HCT116 (cell line): ENCODE measurements at regions not wholly inside any gene's neighbourhood (a gene's known extent, or its start where the extent isn't known, plus 50 kb on each side); places are given as distances from the start of the nearest gene placed in this dataset.

ENCODE experiments used
- ATAC-seq: fragments of 200-7000 bp; cut with Tn5 transposase; 2 replicates; pipeline ENCODE4 v1.9.1; 2020; ENCODE audit warnings: mild to moderate bottlenecking, moderate library complexity
- BruUV-seq: library from RNA; stranded (reverse); fragments of 400-500 nt; replicated peaks from 2 replicates; lab custom pipeline; 2021; lab: Mats Ljungman, UMichigan
- CTCF ChIA-PET: fragments of 300-600 bp; sonication (Branson Sonifier 250); formaldehyde crosslinking; loops from one replicate; lab custom pipeline; 2021; ENCODE audit warnings: antibody characterized with exemption; lab: Charles Lee
- POLR2A ChIA-PET: fragments of 300-600, 350-600 bp; sonication (Branson Sonifier 250); formaldehyde crosslinking; loops from one replicate; lab custom pipeline; 2021; ENCODE audit warnings: antibody characterized with exemption; lab: Charles Lee
- RAD21 ChIA-PET, 2 experiments: fragments of 300-600 bp; sonication (Branson Sonifier 250); formaldehyde crosslinking; loops; one replicate each; lab custom pipeline; 2023; ENCODE audit warnings: low total read pairs in 2 of 2; ENCODE audit not compliant: uncharacterized antibody in 2 of 2, unreplicated experiment in 2 of 2, low non-redundant PET in 1 of 2; lab: Charles Lee
- DNase-seq: peaks from one replicate; pipeline ENCODE4 v3.0.0-alpha.2; 2010; ENCODE audit warnings: low read depth, low spot score
- H2AFZ ChIP-seq: fragments of 200-600 bp; shearing (Covaris generic), sonication (generic); 2 replicates; pipeline ENCODE4 v1.6.1; 2017; ENCODE audit warnings: low read depth, mixed run types, mixed read lengths, antibody characterized with exemption, low read length; ENCODE audit not compliant: poor library complexity, severe bottlenecking
- H3K27ac ChIP-seq: 2 replicates; pipeline ENCODE4 v1.5.1; 2012; ENCODE audit warnings: low read depth, low read length
- H3K27me3 ChIP-seq: fragments of 200-600 bp; sonication (generic); 2 replicates; pipeline ENCODE4 v1.6.1; 2016; ENCODE audit warnings: mixed run types, low read length, mixed read lengths; ENCODE audit not compliant: insufficient read depth
- H3K36me3 ChIP-seq, 2 experiments: fragments of 200-500 bp in 1 of 2; fragments of 200-600 bp in 1 of 2; sonication (Bioruptor generic) in 1 of 2; sonication (generic) in 1 of 2; 2 replicates each; pipeline versions ENCODE4 v1.5.1 to v1.6.1; 2014 to 2016; ENCODE audit warnings: low read length in 2 of 2, inconsistent platforms in 1 of 2, mixed read lengths in 1 of 2, mixed run types in 1 of 2; ENCODE audit not compliant: insufficient read depth in 2 of 2, control insufficient read depth in 1 of 2
- H3K4me1 ChIP-seq, 2 experiments: fragments of 200-600 bp in 1 of 2; sonication (generic) in 1 of 2; 2 replicates each; pipeline versions ENCODE4 v1.5.1 to v1.6.1; 2012 to 2017; ENCODE audit warnings: low read length in 2 of 2, inconsistent platforms in 1 of 2, mild to moderate bottlenecking in 1 of 2, mixed read lengths in 1 of 2, mixed run types in 1 of 2, moderate library complexity in 1 of 2; ENCODE audit not compliant: insufficient read depth in 2 of 2, control insufficient read depth in 1 of 2
- H3K4me2 ChIP-seq: fragments of 200-600 bp; sonication (generic); 2 replicates; pipeline ENCODE4 v1.6.1; 2017; ENCODE audit warnings: mixed run types, low read length, mixed read lengths
- H3K4me3 ChIP-seq, 2 experiments: fragments of 200-600 bp in 1 of 2; sonication (generic) in 1 of 2; replicated peaks in 1 of 2; 2 replicates each; pipeline ENCODE4 v1.5.1; 2011 to 2016; ENCODE audit warnings: low read length in 2 of 2, control low read depth in 1 of 2, low read depth in 1 of 2, mild to moderate bottlenecking in 1 of 2, mixed read lengths in 1 of 2, mixed run types in 1 of 2
- H3K79me2 ChIP-seq: fragments of 200-600 bp; sonication (generic); 2 replicates; pipeline ENCODE4 v1.6.1; 2017; ENCODE audit warnings: mild to moderate bottlenecking, mixed run types, low read length, moderate library complexity, mixed read lengths; ENCODE audit not compliant: insufficient read depth
- H3K9ac ChIP-seq: fragments of 200-600 bp; sonication (generic); 2 replicates; pipeline ENCODE4 v1.6.1; 2016; ENCODE audit warnings: low read length, mixed read lengths
- H3K9me2 ChIP-seq: fragments of 200-600 bp; sonication (generic), shearing (Covaris generic); 2 replicates; pipeline ENCODE4 v1.6.1; 2017; ENCODE audit warnings: mixed run types, mild to moderate bottlenecking, moderate library complexity; ENCODE audit not compliant: insufficient read depth
- H3K9me3 ChIP-seq, 2 experiments: fragments of 200-500 bp in 1 of 2; fragments of 200-600 bp in 1 of 2; sonication (Bioruptor generic) in 1 of 2; sonication (generic) in 1 of 2; 2 replicates each; pipeline ENCODE4 v1.6.1; 2014 to 2017; ENCODE audit warnings: low read length in 2 of 2, mixed read lengths in 2 of 2, inconsistent platforms in 1 of 2, low read depth in 1 of 2, mild to moderate bottlenecking in 1 of 2, mixed run types in 1 of 2, moderate library complexity in 1 of 2; ENCODE audit not compliant: control insufficient read depth in 1 of 2, insufficient read depth in 1 of 2
- H4K20me1 ChIP-seq: fragments of 200-600 bp; sonication (generic), shearing (Covaris generic); 2 replicates; pipeline ENCODE4 v1.6.1; 2017; ENCODE audit warnings: mixed run types, mild to moderate bottlenecking, moderate library complexity; ENCODE audit not compliant: insufficient read depth
- ELF1 ChIP-seq: IDR thresholded peaks from 2 replicates; pipeline ENCODE4 v1.6.1; 2012; ENCODE audit warnings: low read depth, borderline replicate concordance
- EZH2 ChIP-seq: fragments of 200-600 bp; sonication (generic); IDR thresholded peaks from 2 replicates; pipeline ENCODE4 v1.6.1; 2017; ENCODE audit warnings: antibody characterized with exemption, mixed run types
- POLR2AphosphoS5 ChIP-seq: IDR thresholded peaks from 2 replicates; pipeline ENCODE4 v1.6.1; 2011; ENCODE audit warnings: mild to moderate bottlenecking, low read depth, low read length, moderate library complexity
- RAD21 ChIP-seq: IDR thresholded peaks from 2 replicates; pipeline ENCODE4 v1.6.1; 2012; ENCODE audit warnings: low read depth, mild to moderate bottlenecking
- intact Hi-C: fragments of 100-400 bp; cut with micrococcal nuclease; formaldehyde crosslinking; loops from 2 replicates; pipeline ENCODE4 v1.10.0; 2022
- TF ChIP-seq, protein P1 (sequence below): IDR thresholded peaks from 2 replicates; pipeline ENCODE4 v1.6.1; 2012; ENCODE audit warnings: low read depth

DNA sequence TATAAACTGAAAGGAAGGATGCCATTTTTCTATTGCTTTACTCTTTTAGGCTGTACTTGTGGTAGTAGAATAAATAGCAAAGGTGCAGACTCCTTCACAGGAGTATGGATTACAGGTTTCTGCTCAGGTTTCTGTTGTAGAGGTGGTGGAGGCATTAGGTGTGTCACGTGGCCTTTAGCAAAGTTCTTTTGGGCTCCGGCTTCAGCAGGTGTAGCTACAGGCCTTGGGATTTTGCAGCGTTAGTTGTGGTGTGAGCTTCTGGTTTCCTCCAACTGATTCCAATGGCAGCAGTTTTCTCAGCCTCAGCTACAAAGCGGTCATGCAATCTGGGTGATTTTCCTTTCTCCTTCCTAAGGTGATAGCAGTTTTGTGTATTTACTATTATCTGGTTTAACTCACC, 255.8 kb upstream of the GK2 start (continued):
- TF ChIP-seq, protein P1, sequence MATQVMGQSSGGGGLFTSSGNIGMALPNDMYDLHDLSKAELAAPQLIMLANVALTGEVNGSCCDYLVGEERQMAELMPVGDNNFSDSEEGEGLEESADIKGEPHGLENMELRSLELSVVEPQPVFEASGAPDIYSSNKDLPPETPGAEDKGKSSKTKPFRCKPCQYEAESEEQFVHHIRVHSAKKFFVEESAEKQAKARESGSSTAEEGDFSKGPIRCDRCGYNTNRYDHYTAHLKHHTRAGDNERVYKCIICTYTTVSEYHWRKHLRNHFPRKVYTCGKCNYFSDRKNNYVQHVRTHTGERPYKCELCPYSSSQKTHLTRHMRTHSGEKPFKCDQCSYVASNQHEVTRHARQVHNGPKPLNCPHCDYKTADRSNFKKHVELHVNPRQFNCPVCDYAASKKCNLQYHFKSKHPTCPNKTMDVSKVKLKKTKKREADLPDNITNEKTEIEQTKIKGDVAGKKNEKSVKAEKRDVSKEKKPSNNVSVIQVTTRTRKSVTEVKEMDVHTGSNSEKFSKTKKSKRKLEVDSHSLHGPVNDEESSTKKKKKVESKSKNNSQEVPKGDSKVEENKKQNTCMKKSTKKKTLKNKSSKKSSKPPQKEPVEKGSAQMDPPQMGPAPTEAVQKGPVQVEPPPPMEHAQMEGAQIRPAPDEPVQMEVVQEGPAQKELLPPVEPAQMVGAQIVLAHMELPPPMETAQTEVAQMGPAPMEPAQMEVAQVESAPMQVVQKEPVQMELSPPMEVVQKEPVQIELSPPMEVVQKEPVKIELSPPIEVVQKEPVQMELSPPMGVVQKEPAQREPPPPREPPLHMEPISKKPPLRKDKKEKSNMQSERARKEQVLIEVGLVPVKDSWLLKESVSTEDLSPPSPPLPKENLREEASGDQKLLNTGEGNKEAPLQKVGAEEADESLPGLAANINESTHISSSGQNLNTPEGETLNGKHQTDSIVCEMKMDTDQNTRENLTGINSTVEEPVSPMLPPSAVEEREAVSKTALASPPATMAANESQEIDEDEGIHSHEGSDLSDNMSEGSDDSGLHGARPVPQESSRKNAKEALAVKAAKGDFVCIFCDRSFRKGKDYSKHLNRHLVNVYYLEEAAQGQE = no peak
- TF ChIP-seq, all 23 proteins: peak for 0

- H3K79me2 ChIP-seq = no peaks in the 10 kb centered on the region
- TF ChIP-seq POLR2AphosphoS5 (no peak), RAD21 (no peak), ELF1 (no peak), EZH2 (no peak)
- TF ChIP-seq, protein P1 = no peak
- ChIA-PET RAD21 (no interaction called here), CTCF (no interaction called here), POLR2A (no interaction called here)
- no peaks in the 10 kb centered on the region for H3K9me2 ChIP-seq
- ATAC-seq (no peak), DNase-seq (no peak)
- no peak overlapping the region for H3K4me3 ChIP-seq
- no peaks in the 10 kb centered on the region for H3K4me1 ChIP-seq
- no TSS peak for BruUV-seq
- no peak overlapping the region for H3K9ac ChIP-seq
- intact Hi-C loops = no loop called here
- H3K4me2 ChIP-seq = no peak overlapping the region
- H3K27me3 ChIP-seq = no peaks in the 10 kb centered on the region
- no peak overlapping the region for H2AFZ ChIP-seq
- H3K9me3 ChIP-seq = no peaks in the 10 kb centered on the region
- no peaks in the 10 kb centered on the region for H3K36me3 ChIP-seq
- H3K27ac ChIP-seq = no peak overlapping the region
- H4K20me1 ChIP-seq = no peaks in the 10 kb centered on the region
These were observed 255.1 kb upstream of the GK2 start for GRCh38 chr4:79663141-79663540.
